ENCODE measurements at regions not wholly inside any gene's neighbourhood (a gene's known extent, or its start where the extent isn't known, plus 50 kb on each side); places are given as distances from the start of the nearest gene placed in this dataset.

GRCh38 chr2:35788543-35788942, 567.0 kb upstream of the CRIM1 start:
- POLR2A ChIA-PET, result no interaction called here

GRCh38 chr2:35787302-35788031, 568.1 kb upstream of the CRIM1 start:
- POLR2A ChIA-PET, result no interaction called here
- H3K27ac ChIP-seq (ENCODE audit: insufficient read depth in 1 of 2, low read depth in 1 of 2, low read length in 2 of 2, poor library complexity in 1 of 2, severe bottlenecking in 2 of 2), result no peak overlapping the region
- DNase-seq, result peak in 2 of 3 donors; percentile 0 to 14
- no peaks in the 10 kb centered on the region for H3K4me1 ChIP-seq (ENCODE audit: control extremely low read depth in 1 of 4, control insufficient read depth in 4 of 4, insufficient read depth in 4 of 4, low read length in 3 of 4)
- CTCF ChIA-PET, result no interaction called here
- 80% methylated on average over 1 of the region's 4 CpGs for WGBS (ENCODE audit: insufficient coverage)
- H3K27me3 ChIP-seq (replicated peaks in 2 of 5; ENCODE audit: control insufficient read depth in 4 of 5, insufficient read depth in 5 of 5, low read length in 4 of 5), result no peaks in the 10 kb centered on the region
- H3K4me3 ChIP-seq (ENCODE audit: control insufficient read depth in 1 of 7, extremely low read depth in 1 of 7, insufficient read depth in 4 of 7, low read depth in 2 of 7, low read length in 6 of 7), result no peak overlapping the region
- H3K36me3 ChIP-seq (ENCODE audit: control insufficient read depth in 4 of 4, insufficient read depth in 4 of 4, low read length in 3 of 4), result no peaks in the 10 kb centered on the region
- H3K9me3 ChIP-seq (ENCODE audit: control extremely low read depth in 1 of 5, control insufficient read depth in 4 of 5, insufficient read depth in 2 of 5, low read depth in 1 of 5, low read length in 4 of 5), result peaks cover 0 to 6% (median 0%) of the 10 kb centered on the region in 5 experiments

More at GRCh38 chr2:35788543-35788942, 567.0 kb upstream of the CRIM1 start:
- no peaks in the 10 kb centered on the region for H3K27me3 ChIP-seq (replicated peaks in 2 of 5; ENCODE audit: control insufficient read depth in 4 of 5, insufficient read depth in 5 of 5, low read length in 4 of 5)
- H3K9me3 ChIP-seq (ENCODE audit: control extremely low read depth in 1 of 5, control insufficient read depth in 4 of 5, insufficient read depth in 2 of 5, low read depth in 1 of 5, low read length in 4 of 5), result peaks cover 0 to 6% (median 0%) of the 10 kb centered on the region in 5 experiments
- WGBS (ENCODE audit: insufficient coverage), result 88% methylated on average over 10 of the region's 10 CpGs
- no peak overlapping the region for H3K4me3 ChIP-seq (ENCODE audit: control insufficient read depth in 1 of 7, extremely low read depth in 1 of 7, insufficient read depth in 4 of 7, low read depth in 2 of 7, low read length in 6 of 7)
- DNase-seq, result no peak
- H3K4me1 ChIP-seq (ENCODE audit: control extremely low read depth in 1 of 4, control insufficient read depth in 4 of 4, insufficient read depth in 4 of 4, low read length in 3 of 4), result no peaks in the 10 kb centered on the region
- no peaks in the 10 kb centered on the region for H3K36me3 ChIP-seq (ENCODE audit: control insufficient read depth in 4 of 4, insufficient read depth in 4 of 4, low read length in 3 of 4)
- CTCF ChIA-PET, result no interaction called here
- no peak overlapping the region for H3K27ac ChIP-seq (ENCODE audit: insufficient read depth in 1 of 2, low read depth in 1 of 2, low read length in 2 of 2, poor library complexity in 1 of 2, severe bottlenecking in 2 of 2)

- Histone ChIP-seq H3K36me3 (ENCODE audit: control insufficient read depth in 4 of 4, insufficient read depth in 4 of 4, low read length in 3 of 4) (no peaks in the 10 kb centered on the region), H3K9me3 (ENCODE audit: control extremely low read depth in 1 of 5, control insufficient read depth in 4 of 5, insufficient read depth in 2 of 5, low read depth in 1 of 5, low read length in 4 of 5) (peaks cover 0 to 6% (median 0%) of the 10 kb centered on the region in 5 experiments), H3K27me3 (replicated peaks in 2 of 5; ENCODE audit: control insufficient read depth in 4 of 5, insufficient read depth in 5 of 5, low read length in 4 of 5) (no peaks in the 10 kb centered on the region), H3K4me3 (ENCODE audit: control insufficient read depth in 1 of 7, extremely low read depth in 1 of 7, insufficient read depth in 4 of 7, low read depth in 2 of 7, low read length in 6 of 7) (no peak overlapping the region), H3K27ac (ENCODE audit: insufficient read depth in 1 of 2, low read depth in 1 of 2, low read length in 2 of 2, poor library complexity in 1 of 2, severe bottlenecking in 2 of 2) (no peak overlapping the region), H3K4me1 (ENCODE audit: control extremely low read depth in 1 of 4, control insufficient read depth in 4 of 4, insufficient read depth in 4 of 4, low read length in 3 of 4) (no peaks in the 10 kb centered on the region)
- POLR2A ChIA-PET, result no interaction called here
- CTCF ChIA-PET, result no interaction called here
- DNase-seq, result no peak
Observed at GRCh38 chr2:35785564-35785963, 570.0 kb upstream of the CRIM1 start.

GRCh38 chr2:35784777-35785176, 570.8 kb upstream of the CRIM1 start:
- no peak for DNase-seq
- Histone ChIP-seq H3K4me1 (ENCODE audit: control extremely low read depth in 1 of 4, control insufficient read depth in 4 of 4, insufficient read depth in 4 of 4, low read length in 3 of 4) (no peaks in the 10 kb centered on the region), H3K27me3 (replicated peaks in 2 of 5; ENCODE audit: control insufficient read depth in 4 of 5, insufficient read depth in 5 of 5, low read length in 4 of 5) (no peaks in the 10 kb centered on the region), H3K36me3 (ENCODE audit: control insufficient read depth in 4 of 4, insufficient read depth in 4 of 4, low read length in 3 of 4) (no peaks in the 10 kb centered on the region), H3K9me3 (ENCODE audit: control extremely low read depth in 1 of 5, control insufficient read depth in 4 of 5, insufficient read depth in 2 of 5, low read depth in 1 of 5, low read length in 4 of 5) (peaks cover 0 to 6% (median 0%) of the 10 kb centered on the region in 5 experiments), H3K4me3 (ENCODE audit: control insufficient read depth in 1 of 7, extremely low read depth in 1 of 7, insufficient read depth in 4 of 7, low read depth in 2 of 7, low read length in 6 of 7) (no peak overlapping the region), H3K27ac (ENCODE audit: insufficient read depth in 1 of 2, low read depth in 1 of 2, low read length in 2 of 2, poor library complexity in 1 of 2, severe bottlenecking in 2 of 2) (no peak overlapping the region)
- CTCF ChIA-PET, result no interaction called here
- WGBS (ENCODE audit: insufficient coverage), result 88% methylated on average over 1 of the region's 1 CpG
- POLR2A ChIA-PET, result no interaction called here

- no peaks in the 10 kb centered on the region for H3K36me3 ChIP-seq (ENCODE audit: control insufficient read depth in 4 of 4, insufficient read depth in 4 of 4, low read length in 3 of 4)
- H3K27me3 ChIP-seq (replicated peaks in 2 of 5; ENCODE audit: control insufficient read depth in 4 of 5, insufficient read depth in 5 of 5, low read length in 4 of 5), result no peaks in the 10 kb centered on the region
- no peak for DNase-seq
- H3K9me3 ChIP-seq (ENCODE audit: control extremely low read depth in 1 of 5, control insufficient read depth in 4 of 5, insufficient read depth in 2 of 5, low read depth in 1 of 5, low read length in 4 of 5), result peaks cover 0 to 2% (median 0%) of the 10 kb centered on the region in 5 experiments
- ChIA-PET CTCF (no interaction called here), POLR2A (no interaction called here)
- H3K4me3 ChIP-seq (ENCODE audit: control insufficient read depth in 1 of 7, extremely low read depth in 1 of 7, insufficient read depth in 4 of 7, low read depth in 2 of 7, low read length in 6 of 7), result no peak overlapping the region
- 86% methylated on average over 4 of the region's 5 CpGs for WGBS (ENCODE audit: insufficient coverage)
- H3K27ac ChIP-seq (ENCODE audit: insufficient read depth in 1 of 2, low read depth in 1 of 2, low read length in 2 of 2, poor library complexity in 1 of 2, severe bottlenecking in 2 of 2), result no peak overlapping the region
- H3K4me1 ChIP-seq (ENCODE audit: control extremely low read depth in 1 of 4, control insufficient read depth in 4 of 4, insufficient read depth in 4 of 4, low read length in 3 of 4), result no peaks in the 10 kb centered on the region
Observed at GRCh38 chr2:35783723-35784122, 571.9 kb upstream of the CRIM1 start.

- Histone ChIP-seq H3K36me3 (ENCODE audit: control insufficient read depth in 4 of 4, insufficient read depth in 4 of 4, low read length in 3 of 4) (no peaks in the 10 kb centered on the region), H3K27ac (ENCODE audit: insufficient read depth in 1 of 2, low read depth in 1 of 2, low read length in 2 of 2, poor library complexity in 1 of 2, severe bottlenecking in 2 of 2) (no peak overlapping the region), H3K9me3 (ENCODE audit: control extremely low read depth in 1 of 5, control insufficient read depth in 4 of 5, insufficient read depth in 2 of 5, low read depth in 1 of 5, low read length in 4 of 5) (no peaks in the 10 kb centered on the region), H3K4me1 (ENCODE audit: control extremely low read depth in 1 of 4, control insufficient read depth in 4 of 4, insufficient read depth in 4 of 4, low read length in 3 of 4) (no peaks in the 10 kb centered on the region), H3K4me3 (ENCODE audit: control insufficient read depth in 1 of 7, extremely low read depth in 1 of 7, insufficient read depth in 4 of 7, low read depth in 2 of 7, low read length in 6 of 7) (no peak overlapping the region), H3K27me3 (replicated peaks in 2 of 5; ENCODE audit: control insufficient read depth in 4 of 5, insufficient read depth in 5 of 5, low read length in 4 of 5) (no peaks in the 10 kb centered on the region)
- 92% methylated on average over 1 of the region's 2 CpGs for WGBS (ENCODE audit: insufficient coverage)
- POLR2A ChIA-PET, result no interaction called here
- DNase-seq, result no peak
- CTCF ChIA-PET, result no interaction called here
Observed at GRCh38 chr2:35741556-35741955, 614.0 kb upstream of the CRIM1 start.

- no peaks in the 10 kb centered on the region for H3K36me3 ChIP-seq (ENCODE audit: control insufficient read depth in 4 of 4, insufficient read depth in 4 of 4, low read length in 3 of 4)
- H3K27ac ChIP-seq (ENCODE audit: insufficient read depth in 1 of 2, low read depth in 1 of 2, low read length in 2 of 2, poor library complexity in 1 of 2, severe bottlenecking in 2 of 2), result no peak overlapping the region
- H3K27me3 ChIP-seq (replicated peaks in 2 of 5; ENCODE audit: control insufficient read depth in 4 of 5, insufficient read depth in 5 of 5, low read length in 4 of 5), result no peaks in the 10 kb centered on the region
- H3K4me1 ChIP-seq (ENCODE audit: control extremely low read depth in 1 of 4, control insufficient read depth in 4 of 4, insufficient read depth in 4 of 4, low read length in 3 of 4), result no peaks in the 10 kb centered on the region
- DNase-seq, result no peak
- POLR2A ChIA-PET, result no interaction called here
- no peak overlapping the region for H3K4me3 ChIP-seq (ENCODE audit: control insufficient read depth in 1 of 7, extremely low read depth in 1 of 7, insufficient read depth in 4 of 7, low read depth in 2 of 7, low read length in 6 of 7)
- no peaks in the 10 kb centered on the region for H3K9me3 ChIP-seq (ENCODE audit: control extremely low read depth in 1 of 5, control insufficient read depth in 4 of 5, insufficient read depth in 2 of 5, low read depth in 1 of 5, low read length in 4 of 5)
- CTCF ChIA-PET, result no interaction called here
Observed at GRCh38 chr2:35731674-35732073, 623.9 kb upstream of the CRIM1 start.

Measured in common myeloid progenitor, CD34-positive (primary cell).